Fibroblast of mammary gland (primary cell): ENCODE measurements at regions not wholly inside any gene's neighbourhood (a gene's known extent, or its start where the extent isn't known, plus 50 kb on each side); places are given as distances from the start of the nearest gene placed in this dataset.
A peak's percentile ranks its signal among the peaks of the same experiment; 100 is the strongest.
"Not testable (repeated sequence)": the region's sequence is repeated elsewhere in the genome, so short reads cannot be mapped to it uniquely, and the experiment has no call there.

Experiments
- DNase-seq: peaks from one replicate; pipeline ENCODE4 v3.0.0-alpha.2; 2010; ENCODE audit warnings: low read depth
- H3K4me3 ChIP-seq: 2 replicates; pipeline ENCODE4 v1.5.1; 2011; ENCODE audit warnings: low read depth, mild to moderate bottlenecking, low read length, moderate library complexity; ENCODE audit not compliant: control insufficient read depth
- CTCF ChIP-seq: conservative IDR thresholded peaks from 2 replicates; pipeline ENCODE4 v1.5.1; 2011; ENCODE audit warnings: low read depth, low read length, inconsistent platforms; ENCODE audit not compliant: control insufficient read depth, insufficient read depth

GRCh38 chr22:22193923-22194322, 50.7 kb upstream of the VPREB1 start:
- no peak overlapping the region for H3K4me3 ChIP-seq
- DNase-seq, result no peak
- no peak for TF ChIP-seq CTCF

DNA sequence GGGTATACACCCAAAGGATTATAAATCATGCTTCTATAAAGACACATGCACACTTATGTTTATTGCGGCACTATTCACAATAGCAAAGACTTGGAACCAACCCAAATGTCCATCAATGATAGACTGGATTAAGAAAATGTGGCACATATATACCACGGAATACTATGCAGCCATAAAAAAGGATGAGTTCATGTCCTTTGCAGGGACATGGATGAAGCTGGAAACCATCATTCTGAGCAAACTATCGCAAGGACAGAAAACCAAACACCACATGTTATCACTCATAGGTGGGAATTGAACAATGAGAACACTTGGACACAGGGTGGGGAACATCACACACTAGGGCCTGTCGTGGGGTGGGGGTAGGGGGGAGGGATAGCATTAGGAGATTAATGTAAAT, 51.1 kb upstream of the VPREB1 start:
- not testable (repeated sequence) for H3K4me3 ChIP-seq, DNase-seq

DNA sequence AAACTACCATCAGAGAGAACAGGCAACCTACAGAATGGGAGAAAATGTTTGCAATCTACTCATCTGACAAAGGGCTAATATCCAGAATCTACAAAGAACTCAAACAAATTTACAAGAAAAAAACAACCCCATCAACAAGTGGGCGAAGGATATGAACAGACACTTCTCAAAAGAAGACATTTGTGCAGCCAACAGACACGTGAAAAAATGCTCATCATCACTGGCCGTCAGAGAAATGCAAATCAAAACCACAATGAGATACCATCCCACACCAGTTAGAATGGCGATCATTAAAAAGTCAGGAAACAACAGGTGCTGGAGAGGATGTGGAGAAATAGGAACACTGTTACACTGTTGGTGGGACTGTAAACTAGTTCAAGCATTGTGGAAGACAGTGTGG, 51.6 kb upstream of the VPREB1 start:
- not testable (repeated sequence) for DNase-seq, H3K4me3 ChIP-seq

- DNase-seq, H3K4me3 ChIP-seq: not testable (repeated sequence)
Observed at GRCh38 chr22:22189796-22190195, 54.8 kb upstream of the VPREB1 start.

DNA sequence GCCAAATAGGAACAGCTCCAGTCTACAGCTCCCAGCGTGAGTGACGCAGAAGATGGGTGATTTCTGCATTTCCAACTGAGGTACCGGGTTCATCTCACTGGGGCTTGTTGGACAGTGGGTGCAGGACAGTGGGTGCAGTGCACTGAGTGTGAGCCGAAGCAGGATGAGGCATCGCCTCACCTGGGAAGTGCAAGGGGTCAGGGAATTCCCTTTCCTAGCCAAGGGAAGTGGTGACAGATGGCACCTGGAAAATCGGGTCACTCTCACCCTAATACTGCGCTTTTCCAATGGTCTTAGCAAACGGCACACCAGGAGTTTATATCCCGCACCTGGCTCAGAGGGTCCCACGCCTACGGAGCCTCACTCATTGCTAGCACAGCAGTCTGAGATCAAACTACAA, 56.7 kb upstream of the VPREB1 start:
- H3K4me3 ChIP-seq, DNase-seq: not testable (repeated sequence)

- TF ChIP-seq CTCF, result no peak
- no peak overlapping the region for H3K4me3 ChIP-seq
Observed at GRCh38 chr22:22187299-22187698, 57.3 kb upstream of the VPREB1 start.

DNA sequence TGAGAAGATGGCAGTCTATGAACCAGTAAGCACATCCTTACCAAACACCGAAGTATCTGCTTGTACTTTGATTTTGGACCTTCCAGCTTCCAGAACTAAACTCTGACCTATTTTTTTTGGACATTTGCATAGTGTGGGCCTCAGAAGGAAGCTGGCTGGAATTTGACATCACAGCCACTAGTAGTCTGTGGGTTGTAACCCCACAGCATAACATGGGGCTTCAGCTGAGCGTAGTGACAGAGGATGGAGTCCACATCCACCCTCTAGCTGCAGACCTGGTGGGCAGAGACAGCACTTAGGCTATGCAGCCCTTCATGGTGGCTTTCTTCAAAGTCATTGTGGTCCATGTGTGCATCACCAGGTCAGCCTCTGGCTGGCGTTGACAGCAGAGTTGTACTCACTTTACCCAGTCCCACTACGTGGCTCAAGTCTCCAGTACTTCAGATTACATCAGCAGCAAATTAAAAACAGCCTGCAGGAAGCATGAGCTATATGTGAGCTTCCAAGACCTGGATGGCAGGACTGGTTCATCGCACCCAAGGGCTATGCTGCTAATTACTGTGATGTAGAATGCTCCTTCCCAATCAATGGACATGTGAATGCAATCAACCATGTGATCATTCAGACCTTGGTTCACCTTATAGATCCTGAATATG, 58.6 kb upstream of the VPREB1 start:
- DNase-seq, result peak; percentile 3
- TF ChIP-seq CTCF, result no peak
- no peak overlapping the region for H3K4me3 ChIP-seq

More at GRCh38 chr22:22187299-22187698, 57.3 kb upstream of the VPREB1 start:
- DNase-seq, result no peak

DNA sequence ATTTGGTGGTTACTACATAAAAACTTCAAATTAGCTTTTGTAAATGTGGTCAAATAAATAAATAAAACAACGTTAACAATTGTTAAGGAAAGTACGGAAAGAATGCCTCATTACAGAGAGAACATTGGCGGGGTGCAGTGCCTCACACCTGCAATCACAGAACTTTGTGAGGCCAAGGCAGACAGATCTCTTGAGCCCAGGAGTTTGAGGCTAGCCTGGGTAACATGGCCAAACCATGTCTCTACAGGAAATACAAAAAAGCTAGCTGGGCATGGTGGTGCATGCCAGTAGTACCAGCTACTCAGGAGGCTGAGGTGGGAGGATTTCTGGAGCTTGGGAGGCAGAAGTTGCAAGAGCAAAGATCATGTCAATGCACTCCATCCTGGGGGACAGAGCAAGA, 59.4 kb upstream of the VPREB1 start:
- DNase-seq, result no peak
- H3K4me3 ChIP-seq, result no peak overlapping the region
- no peak for TF ChIP-seq CTCF

- H3K4me3 ChIP-seq, result no peak overlapping the region
- DNase-seq, result no peak
- TF ChIP-seq CTCF, result no peak
Observed at GRCh38 chr22:22184277-22184807, 60.2 kb upstream of the VPREB1 start.
